ENCODE measurements at regions not wholly inside any gene's neighbourhood (a gene's known extent, or its start where the extent isn't known, plus 50 kb on each side); places are given as distances from the start of the nearest gene placed in this dataset.

DNA sequence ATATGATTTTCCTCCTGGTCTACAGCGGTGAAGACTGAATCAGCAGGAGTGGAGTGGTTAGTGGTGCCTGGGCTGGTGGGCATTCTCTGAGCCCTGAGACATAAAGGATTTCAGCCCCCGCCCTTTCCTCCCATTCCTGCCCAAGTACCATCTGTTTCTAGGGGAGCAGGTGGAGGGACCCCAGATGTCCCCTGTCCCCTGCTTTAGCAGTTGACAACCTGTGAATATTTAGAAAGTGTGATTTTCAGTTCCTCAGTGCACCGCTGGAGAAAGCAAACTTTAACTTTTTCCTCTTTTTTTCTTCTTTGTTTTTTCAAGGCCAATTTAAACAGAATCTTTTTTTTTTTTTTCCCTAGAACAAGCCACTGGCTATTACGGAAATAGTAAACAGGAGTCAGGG lies 163.8 kb upstream of the MYL2 start:
- H3K9me3 ChIP-seq: no peaks in the 10 kb centered on the region
- no peaks in the 10 kb centered on the region for H3K36me3 ChIP-seq
- TF ChIP-seq, protein P1, sequence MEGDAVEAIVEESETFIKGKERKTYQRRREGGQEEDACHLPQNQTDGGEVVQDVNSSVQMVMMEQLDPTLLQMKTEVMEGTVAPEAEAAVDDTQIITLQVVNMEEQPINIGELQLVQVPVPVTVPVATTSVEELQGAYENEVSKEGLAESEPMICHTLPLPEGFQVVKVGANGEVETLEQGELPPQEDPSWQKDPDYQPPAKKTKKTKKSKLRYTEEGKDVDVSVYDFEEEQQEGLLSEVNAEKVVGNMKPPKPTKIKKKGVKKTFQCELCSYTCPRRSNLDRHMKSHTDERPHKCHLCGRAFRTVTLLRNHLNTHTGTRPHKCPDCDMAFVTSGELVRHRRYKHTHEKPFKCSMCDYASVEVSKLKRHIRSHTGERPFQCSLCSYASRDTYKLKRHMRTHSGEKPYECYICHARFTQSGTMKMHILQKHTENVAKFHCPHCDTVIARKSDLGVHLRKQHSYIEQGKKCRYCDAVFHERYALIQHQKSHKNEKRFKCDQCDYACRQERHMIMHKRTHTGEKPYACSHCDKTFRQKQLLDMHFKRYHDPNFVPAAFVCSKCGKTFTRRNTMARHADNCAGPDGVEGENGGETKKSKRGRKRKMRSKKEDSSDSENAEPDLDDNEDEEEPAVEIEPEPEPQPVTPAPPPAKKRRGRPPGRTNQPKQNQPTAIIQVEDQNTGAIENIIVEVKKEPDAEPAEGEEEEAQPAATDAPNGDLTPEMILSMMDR (IDR thresholded peaks at IDR 0.05): no peak
- TF ChIP-seq POLR2A (IDR thresholded peaks at IDR 0.05) (no peak), POLR2AphosphoS5 (IDR thresholded peaks at IDR 0.05) (no peak)
- no peak overlapping the region for H3K27ac ChIP-seq
- no peak for DNase-seq (ENCODE audit: low spot score in 2 of 2)
- H3K4me3 ChIP-seq: no peak overlapping the region
- intact Hi-C loops (cut with DNase I; ENCODE audit: low total_unique reads): no loop called here
- peaks cover 0 to 12% of the 10 kb centered on the region in 2 donors for H3K27me3 ChIP-seq
- H3K4me1 ChIP-seq: no peaks in the 10 kb centered on the region

DNA sequence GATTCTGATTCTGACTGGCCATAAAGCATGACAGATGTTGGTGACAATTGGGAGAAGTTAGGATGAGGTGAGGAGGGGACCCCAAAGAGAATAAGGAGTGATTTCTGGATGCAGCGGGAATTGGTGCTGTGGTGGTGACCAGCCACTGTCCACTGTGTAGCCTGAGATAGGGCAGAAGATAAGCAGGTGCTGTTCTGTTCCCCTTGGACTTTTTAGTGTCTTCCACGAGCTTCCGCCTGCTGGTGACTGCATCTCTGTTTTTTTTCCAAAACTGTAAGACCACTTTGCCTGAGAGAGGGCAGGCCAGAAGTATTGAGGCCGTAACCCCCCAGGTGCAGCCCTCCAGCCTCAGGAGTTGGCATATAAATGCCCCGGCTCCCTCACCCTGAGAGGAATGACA lies 161.2 kb upstream of the MYL2 start:
- TF ChIP-seq POLR2AphosphoS5 (IDR thresholded peaks at IDR 0.05) (no peak), POLR2A (IDR thresholded peaks at IDR 0.05) (no peak)
- TF ChIP-seq, protein P1 (IDR thresholded peaks at IDR 0.05): no peak
- no peaks in the 10 kb centered on the region for H3K4me1 ChIP-seq
- no peak overlapping the region for H3K4me3 ChIP-seq
- H3K9me3 ChIP-seq: no peaks in the 10 kb centered on the region
- no peak for DNase-seq (ENCODE audit: low spot score in 2 of 2)
- no peak overlapping the region for H3K27ac ChIP-seq
- no peaks in the 10 kb centered on the region for H3K36me3 ChIP-seq
- H3K27me3 ChIP-seq: peaks cover 0 to 12% of the 10 kb centered on the region in 2 donors
- intact Hi-C loops (cut with DNase I; ENCODE audit: low total_unique reads): no loop called here

DNA sequence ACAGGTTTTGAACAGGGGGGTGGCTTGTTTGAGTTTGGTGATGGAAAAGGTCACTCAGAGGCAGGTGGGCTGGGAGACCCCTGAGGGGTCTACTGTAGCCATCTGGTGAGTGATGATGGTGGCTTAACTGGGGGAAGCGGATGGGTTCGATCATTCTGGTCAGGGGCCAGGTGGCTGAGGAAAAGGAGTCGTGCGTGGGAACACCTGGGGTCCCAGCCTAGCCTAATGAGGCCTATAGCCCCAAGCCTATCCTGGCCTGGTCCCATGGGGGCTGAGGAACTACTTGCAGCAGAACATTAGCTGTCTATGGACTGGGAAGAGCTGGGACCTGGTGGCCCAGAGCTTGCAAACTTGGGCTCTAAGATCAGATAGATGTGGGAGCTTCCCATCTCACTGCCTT lies 158.4 kb upstream of the MYL2 start:
- no peaks in the 10 kb centered on the region for H3K36me3 ChIP-seq
- H3K4me1 ChIP-seq: no peaks in the 10 kb centered on the region
- no peak for DNase-seq (ENCODE audit: low spot score in 2 of 2)
- intact Hi-C loops (cut with DNase I; ENCODE audit: low total_unique reads): no loop called here
- H3K4me3 ChIP-seq: no peak overlapping the region
- no peak overlapping the region for H3K27ac ChIP-seq
- H3K9me3 ChIP-seq: no peaks in the 10 kb centered on the region
- H3K27me3 ChIP-seq: peaks cover 0 to 15% of the 10 kb centered on the region in 2 donors
- no peak for TF ChIP-seq POLR2AphosphoS5 (IDR thresholded peaks at IDR 0.05)
- TF ChIP-seq POLR2A (IDR thresholded peaks at IDR 0.05): no peak
- TF ChIP-seq, protein P1 (IDR thresholded peaks at IDR 0.05): no peak

DNA sequence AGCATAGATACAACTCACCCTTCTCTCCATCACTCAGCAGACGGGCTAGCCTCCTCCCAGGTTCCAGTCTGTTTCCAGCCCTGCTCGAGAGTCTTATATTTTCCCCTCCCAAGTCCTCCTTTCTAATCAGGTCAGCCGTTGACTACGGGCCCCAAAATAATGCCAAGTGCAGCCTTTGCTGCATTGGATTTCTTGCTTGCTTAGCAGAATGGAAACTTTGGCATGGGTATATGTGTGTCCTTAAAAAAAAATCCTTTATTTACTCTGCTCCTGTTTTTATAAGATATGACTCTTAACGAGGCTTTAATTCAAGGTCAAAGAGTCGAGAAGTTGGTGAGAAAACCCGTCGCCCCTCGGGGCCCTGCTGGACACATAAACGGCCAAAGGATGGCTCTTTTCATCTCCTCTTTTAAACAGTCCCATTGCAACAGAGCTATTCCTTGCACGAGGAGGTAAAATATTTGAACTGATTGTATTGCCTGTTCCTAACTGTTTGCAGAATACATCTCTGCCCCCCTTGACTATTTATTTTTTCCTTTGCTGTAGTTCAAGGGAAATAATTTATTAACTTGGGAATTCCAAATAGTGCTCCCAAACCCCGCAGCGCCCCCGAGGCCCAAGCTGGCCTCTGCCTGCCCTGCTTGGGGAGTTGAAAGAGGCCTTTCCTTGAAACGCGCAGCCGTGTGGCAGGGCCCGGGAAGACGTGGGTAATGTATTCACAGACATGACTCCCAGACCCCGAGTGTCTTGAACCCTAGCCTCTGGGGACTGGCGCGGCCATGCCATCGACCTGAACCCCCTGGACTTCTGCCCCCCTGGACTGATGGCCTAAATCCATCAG lies 156.5 kb upstream of the MYL2 start:
- intact Hi-C loops (cut with DNase I; ENCODE audit: low total_unique reads): no loop called here
- Histone ChIP-seq H3K9me3 (peaks cover 0 to 9% of the 10 kb centered on the region in 2 donors), H3K27me3 (peaks cover 0 to 7% of the 10 kb centered on the region in 2 donors), H3K4me3 (no peak overlapping the region), H3K4me1 (no peaks in the 10 kb centered on the region), H3K27ac (no peak overlapping the region), H3K36me3 (no peaks in the 10 kb centered on the region)
- no peak for DNase-seq (ENCODE audit: low spot score in 2 of 2)
- TF ChIP-seq, protein P1 (IDR thresholded peaks at IDR 0.05): no peak
- TF ChIP-seq POLR2AphosphoS5 (IDR thresholded peaks at IDR 0.05) (no peak), POLR2A (IDR thresholded peaks at IDR 0.05) (no peak)

DNA sequence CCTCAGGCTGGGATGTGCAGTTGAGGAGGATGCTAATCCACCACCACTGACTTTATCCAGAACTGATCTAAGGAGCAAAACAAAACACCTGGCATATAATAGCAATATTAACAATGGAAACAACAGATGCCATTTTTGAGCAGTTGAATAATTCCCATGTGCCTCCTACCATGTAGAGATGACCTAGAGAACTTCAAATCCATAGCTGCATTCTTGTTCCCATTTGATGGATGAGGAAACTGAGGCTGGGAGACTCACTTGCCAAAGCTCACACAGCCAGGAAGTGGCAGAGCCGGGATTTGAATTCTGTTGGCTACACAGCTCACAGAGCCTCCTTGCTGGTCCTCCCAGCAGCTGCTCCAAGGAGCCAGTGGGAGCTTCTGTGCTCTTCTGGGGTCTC lies 155.8 kb upstream of the MYL2 start:
- no peak for DNase-seq (ENCODE audit: low spot score in 2 of 2)
- TF ChIP-seq POLR2AphosphoS5 (IDR thresholded peaks at IDR 0.05): no peak
- no peak for TF ChIP-seq POLR2A (IDR thresholded peaks at IDR 0.05)
- Histone ChIP-seq H3K27me3 (peaks cover 0 to 7% of the 10 kb centered on the region in 2 donors), H3K4me3 (no peak overlapping the region), H3K4me1 (no peaks in the 10 kb centered on the region), H3K36me3 (no peaks in the 10 kb centered on the region), H3K9me3 (peaks cover 0 to 11% of the 10 kb centered on the region in 2 donors), H3K27ac (no peak overlapping the region)
- intact Hi-C loops (cut with DNase I; ENCODE audit: low total_unique reads): no loop called here

Measured in breast epithelium (tissue), 4 donors.